Left ventricle myocardium superior (tissue), 1 donor: ENCODE measurements at regions not wholly inside any gene's neighbourhood (a gene's known extent, or its start where the extent isn't known, plus 50 kb on each side); places are given as distances from the start of the nearest gene placed in this dataset.
A peak's percentile ranks its signal among the peaks of the same experiment; 100 is the strongest.

Source experiments
- ATAC-seq: fragments of 200-7000 bp; cut with Tn5 transposase; one replicate; pipeline ENCODE4 v1.9.1; 2020; ENCODE audit warnings: mild to moderate bottlenecking, moderate library complexity
- DNase-seq: peaks from one replicate; pipeline ENCODE4 v3.0.0-alpha.2; 2020
- intact Hi-C: fragments of 100-400 bp; cut with micrococcal nuclease; formaldehyde crosslinking; loops from one replicate; pipeline ENCODE4 v1.11.0; 2022
- donor health status: DM: no; HTN: yes; CAD: no; lungs with severe emphysema.

GRCh38 chr7:98470485-98471240 lies 69.8 kb upstream of the BAIAP2L1 start:
- peak; percentile 53 for ATAC-seq
- intact Hi-C loops, result no loop called here
- peak; percentile 50 for DNase-seq

GRCh38 chr7:98469088-98469487 lies 68.2 kb upstream of the BAIAP2L1 start:
- DNase-seq (no peak), ATAC-seq (no peak)
- intact Hi-C loops, result no loop called here

- ATAC-seq, result no peak
- intact Hi-C loops, result no loop called here
Measured at GRCh38 chr7:98467570-98468312, 66.9 kb upstream of the BAIAP2L1 start.

GRCh38 chr7:98465022-98465421 lies 64.1 kb upstream of the BAIAP2L1 start:
- DNase-seq (no peak), ATAC-seq (no peak)
- intact Hi-C loops, result no loop called here

More at GRCh38 chr7:98467570-98468312, 66.9 kb upstream of the BAIAP2L1 start:
- DNase-seq, result no peak

- DNase-seq (no peak), ATAC-seq (peak; percentile 58)
- intact Hi-C loops, result no loop called here
Measured at GRCh38 chr7:98464558-98464940, 63.7 kb upstream of the BAIAP2L1 start.

GRCh38 chr7:98463837-98464557 lies 63.1 kb upstream of the BAIAP2L1 start:
- intact Hi-C loops, result no loop called here
- DNase-seq, result no peak
- no peak for ATAC-seq

- intact Hi-C loops, result no loop called here
- no peak for DNase-seq
- no peak for ATAC-seq
Measured at GRCh38 chr7:98462911-98463633, 62.2 kb upstream of the BAIAP2L1 start.

GRCh38 chr7:98460902-98461301 lies 60.0 kb upstream of the BAIAP2L1 start:
- no peak for ATAC-seq
- intact Hi-C loops, result no loop called here
- no peak for DNase-seq

GRCh38 chr7:98459529-98459928 lies 58.6 kb upstream of the BAIAP2L1 start:
- DNase-seq, result no peak
- intact Hi-C loops, result no loop called here
- no peak for ATAC-seq

GRCh38 chr7:98458090-98458875 lies 57.4 kb upstream of the BAIAP2L1 start:
- ATAC-seq (no peak), DNase-seq (no peak)
- intact Hi-C loops, result no loop called here

GRCh38 chr7:98456866-98457265 lies 56.0 kb upstream of the BAIAP2L1 start:
- intact Hi-C loops, result no loop called here

GRCh38 chr7:98452791-98453190 lies 51.9 kb upstream of the BAIAP2L1 start:
- intact Hi-C loops, result no loop called here
- ATAC-seq, result no peak
- no peak for DNase-seq

More at GRCh38 chr7:98456866-98457265, 56.0 kb upstream of the BAIAP2L1 start:
- no peak for ATAC-seq
- DNase-seq, result no peak
